Heart left ventricle (tissue), 16 donors: ENCODE measurements at regions not wholly inside any gene's neighbourhood (a gene's known extent, or its start where the extent isn't known, plus 50 kb on each side); places are given as distances from the start of the nearest gene placed in this dataset.
"Not testable (repeated sequence)": the region's sequence is repeated elsewhere in the genome, so short reads cannot be mapped to it uniquely, and the experiment has no call there.

Source experiments
- ATAC-seq, 4 donors: fragments of 200-7000 bp; cut with Tn5 transposase; one replicate each; pipeline ENCODE4 v1.9.1; 2020 to 2022; ENCODE audit warnings: moderate library complexity in 4 of 4, mild to moderate bottlenecking in 3 of 4, moderate number of reproducible peaks in 1 of 4
- DNase-seq, 5 donors: peaks; one replicate each; pipeline ENCODE4 v3.0.0-alpha.2; 2020
- H3K27ac ChIP-seq, 12 donors: fragments of 200-600 bp; sonication (generic) in 4 of 12; one replicate each; pipeline versions ENCODE4 v1.5.0 to v1.8.0; 2016 to 2022; ENCODE audit warnings: mild to moderate bottlenecking in 2 of 12
- H3K27me3 ChIP-seq, 9 donors: fragments of 200-600 bp; sonication (generic) in 2 of 9; one replicate each; pipeline versions ENCODE4 v1.5.1 to v1.8.0; 2016 to 2022; ENCODE audit warnings: mild to moderate bottlenecking in 3 of 9
- H3K36me3 ChIP-seq, 9 donors: fragments of 200-600 bp; sonication (generic) in 2 of 9; one replicate each; pipeline versions ENCODE4 v1.5.0 to v1.8.0; 2018 to 2022; ENCODE audit warnings: mild to moderate bottlenecking in 2 of 9
- H3K4me1 ChIP-seq, 12 donors: fragments of 200-600 bp; sonication (generic) in 4 of 12; one replicate each; pipeline versions ENCODE4 v1.5.0 to v1.8.0; 2016 to 2022; ENCODE audit warnings: mild to moderate bottlenecking in 3 of 12
- H3K4me3 ChIP-seq, 12 donors: fragments of 200-600 bp; sonication (generic) in 4 of 12; one replicate each; pipeline versions ENCODE4 v1.5.0 to v1.8.0; 2017 to 2022; ENCODE audit warnings: mild to moderate bottlenecking in 9 of 12, moderate library complexity in 4 of 12
- H3K9me3 ChIP-seq, 12 donors: fragments of 200-600 bp; sonication (generic) in 4 of 12; one replicate each; pipeline versions ENCODE4 v1.5.0 to v1.8.0; 2016 to 2022; ENCODE audit warnings: mild to moderate bottlenecking in 1 of 12
- CTCF ChIP-seq, 12 donors: fragments of 200-600 bp; sonication (generic) in 4 of 12; IDR thresholded peaks; one replicate each; pipeline versions ENCODE4 v1.5.0 to v1.8.0; 2018 to 2022; ENCODE audit warnings: antibody characterized with exemption in 12 of 12, mild to moderate bottlenecking in 5 of 12
- POLR2A ChIP-seq, 2 donors: fragments of 450-650 bp; IDR thresholded peaks; one replicate each; pipeline ENCODE4 v1.6.1; 2017; ENCODE audit warnings: antibody characterized with exemption in 2 of 2, mild to moderate bottlenecking in 2 of 2, moderate library complexity in 2 of 2
- WGBS, 4 donors: extraction: QIAGEN DNeasy Blood & Tissue Kit in 2 of 4; methylation state at CpG; one replicate each; pipeline versions ENCODE4 v1.1.5 to v1.1.7; 2013 to 2018; 5-methylcytosine and 5-hydroxymethylcytosine counted together
- intact Hi-C, 10 donors: fragments of 100-400 bp; cut with DNase I; formaldehyde crosslinking; loops; one replicate each; pipeline versions ENCODE4 v1.11.1 to v1.14.2; 2022
- donor health status: ischemic (EF 13 %, LVEDD 7.1; RV severe dilation, severe dysfunction).
- donor health status: healthy with polysubstance abuse.
- donor health status: DM: no; HTN: yes; CAD: no.
- donor health status: DM: no; HTN: no; CAD: no.
- donor health status: ischemic (EF 25% LVEDD 6.9; RV normal size, moderate dysfunction).
- donor health status: ischemic (EF 25% LVEDD 5.7; RV mildly dilated, moderate dysfunction).
- donor health status: healthy.
- donor health status: DM: yes; HTN: yes; CAD: no.
- donor health status: ischemic (EF 35%, LVEDD 5.7; RV mildly dilated, moderate dysfunction).
- donor health status: nonischemic (EF 11% LVEDD 7.7; RV severe dilation, severe dysfunction).
- donor health status: DM: yes; HTN: yes; CAD: no.
- donor health status: PGD.
- donor health status: ischemic (EF 29% LVEDD 5.4; RV normal size, mild dysfunction).
- donor health status: nonischemic (EF 23%, LVEDD 6.1; RV moderate dilation, normal function).

- no peak for TF ChIP-seq CTCF (IDR thresholded peaks at IDR 0.05)
- TF ChIP-seq POLR2A (IDR thresholded peaks at IDR 0.05) = no peak
- no peaks in the 10 kb centered on the region for H3K36me3 ChIP-seq
- no peaks in the 10 kb centered on the region for H3K27me3 ChIP-seq
- no peaks in the 10 kb centered on the region for H3K4me1 ChIP-seq
- DNase-seq = no peak
- H3K27ac ChIP-seq = no peak overlapping the region
- H3K4me3 ChIP-seq = no peak overlapping the region
- intact Hi-C loops = no loop called here
- ATAC-seq = no peak
- H3K9me3 ChIP-seq = peaks cover 0 to 25% (median 4%) of the 10 kb centered on the region in 12 donors
Measured at GRCh38 chr12:47433876-47434275, 272.0 kb downstream of the RPAP3 start.

DNA sequence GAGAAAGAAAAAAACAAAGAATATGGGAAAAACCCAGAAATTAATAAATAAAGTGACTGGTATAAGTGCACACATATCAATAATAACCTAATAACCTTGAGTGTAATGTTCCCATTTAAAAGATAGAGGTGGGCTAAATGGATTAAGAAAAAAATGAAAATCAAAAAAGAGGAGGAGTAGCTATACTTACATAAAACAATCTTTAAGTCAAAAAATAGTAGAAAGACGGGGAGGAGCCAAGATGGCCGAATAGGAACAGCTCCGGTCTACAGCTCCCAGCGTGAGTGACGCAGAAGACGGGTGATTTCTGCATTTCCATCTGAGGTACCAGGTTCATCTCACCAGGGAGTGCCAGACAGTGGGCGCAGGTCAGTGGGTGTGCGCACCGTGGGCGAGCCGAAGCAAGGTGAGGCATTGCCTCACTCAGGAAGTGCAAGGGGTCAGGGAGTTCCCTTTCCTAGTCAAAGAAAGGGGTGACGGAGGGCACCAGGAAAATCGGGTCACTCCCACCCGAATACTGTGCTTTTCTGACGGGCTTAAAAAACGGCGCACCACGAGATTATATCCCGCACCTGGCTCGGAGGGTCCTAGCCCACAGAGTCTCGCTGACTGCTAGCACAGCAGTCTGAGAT, 279.0 kb downstream of the RPAP3 start:
- H3K4me3 ChIP-seq, H3K27ac ChIP-seq, H3K36me3 ChIP-seq, H3K4me1 ChIP-seq, intact Hi-C loops, H3K9me3 ChIP-seq, DNase-seq, H3K27me3 ChIP-seq, ATAC-seq: not testable (repeated sequence)
- whole genome bisulfite sequencing, 4 donors = 80 to 91% (median 89%) methylated on average over 14 to 21 of the region's 21 CpGs

DNA sequence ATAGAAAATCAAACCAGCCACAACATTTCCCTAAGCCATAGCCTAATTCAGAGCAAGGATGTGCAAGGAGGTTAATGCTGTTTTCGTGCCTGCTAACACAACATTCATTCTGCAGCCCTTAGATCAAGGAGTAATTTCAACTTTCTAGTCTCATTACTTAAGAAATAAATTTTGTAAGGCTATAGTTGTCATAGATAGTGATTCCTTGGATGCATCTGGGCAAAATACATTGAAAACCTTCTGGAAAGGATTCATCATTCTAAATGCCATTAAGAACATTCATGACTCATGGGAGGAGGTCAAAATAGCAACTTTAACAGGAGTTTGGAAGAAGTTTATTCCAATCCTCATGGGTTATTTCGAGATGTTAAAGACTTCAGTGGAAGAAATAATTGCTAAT, 283.2 kb downstream of the RPAP3 start:
- Histone ChIP-seq H3K27me3 (peaks cover 0 to 5% (median 0%) of the 10 kb centered on the region in 9 donors), H3K4me3 (no peak overlapping the region), H3K36me3 (no peaks in the 10 kb centered on the region), H3K4me1 (no peaks in the 10 kb centered on the region), H3K9me3 (no peaks in the 10 kb centered on the region), H3K27ac (no peak overlapping the region)
- ATAC-seq (no peak), DNase-seq (no peak)
- intact Hi-C loops = no loop called here
- WGBS, 4 donors = 53 to 62% (median 57%) methylated on average over 2 of the region's 2 CpGs
- TF ChIP-seq CTCF (IDR thresholded peaks at IDR 0.05) (no peak), POLR2A (IDR thresholded peaks at IDR 0.05) (no peak)

- Histone ChIP-seq H3K36me3 (no peaks in the 10 kb centered on the region), H3K4me3 (no peak overlapping the region), H3K4me1 (no peaks in the 10 kb centered on the region), H3K27me3 (peaks cover 0 to 5% (median 0%) of the 10 kb centered on the region in 9 donors), H3K27ac (no peak overlapping the region), H3K9me3 (no peaks in the 10 kb centered on the region)
- TF ChIP-seq POLR2A (IDR thresholded peaks at IDR 0.05) (no peak), CTCF (IDR thresholded peaks at IDR 0.05) (no peak)
- no peak for DNase-seq
- ATAC-seq = no peak
- intact Hi-C loops = no loop called here
- 65 to 79% (median 67%) methylated on average over 2 of the region's 2 CpGs for WGBS, 4 donors
Measured at GRCh38 chr12:47419497-47419896, 286.3 kb downstream of the RPAP3 start.

DNA sequence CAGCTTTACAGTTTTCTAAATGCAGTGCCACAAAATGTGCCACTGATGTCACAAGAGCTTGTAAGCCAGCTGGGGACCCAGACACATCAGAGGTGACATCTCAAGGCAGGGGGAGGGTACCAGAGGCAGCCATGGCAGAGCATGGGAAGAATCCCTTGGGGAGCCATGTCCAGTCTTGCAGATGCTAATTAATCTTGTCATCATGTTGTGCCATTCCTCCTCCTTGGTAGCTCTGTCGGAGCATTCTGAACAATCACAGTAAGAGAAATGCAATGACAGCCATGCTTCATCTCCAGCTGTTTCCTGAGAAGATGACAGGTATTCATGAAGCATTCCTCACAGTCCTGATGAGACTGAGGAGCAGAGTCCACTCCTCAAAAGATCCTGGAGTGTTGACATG, 287.9 kb downstream of the RPAP3 start:
- intact Hi-C loops = no loop called here
- no peak for ATAC-seq
- Histone ChIP-seq H3K9me3 (no peaks in the 10 kb centered on the region), H3K4me3 (no peak overlapping the region), H3K4me1 (no peaks in the 10 kb centered on the region), H3K36me3 (no peaks in the 10 kb centered on the region), H3K27me3 (peaks cover 0 to 5% (median 0%) of the 10 kb centered on the region in 9 donors), H3K27ac (no peak overlapping the region)
- TF ChIP-seq POLR2A (IDR thresholded peaks at IDR 0.05) (no peak), CTCF (IDR thresholded peaks at IDR 0.05) (no peak)
- 46 to 57% (median 55%) methylated on average over 1 of the region's 1 CpG for WGBS, 4 donors
- DNase-seq = no peak
